ENCODE measurements at regions not wholly inside any gene's neighbourhood (a gene's known extent, or its start where the extent isn't known, plus 50 kb on each side); places are given as distances from the start of the nearest gene placed in this dataset.

DNA sequence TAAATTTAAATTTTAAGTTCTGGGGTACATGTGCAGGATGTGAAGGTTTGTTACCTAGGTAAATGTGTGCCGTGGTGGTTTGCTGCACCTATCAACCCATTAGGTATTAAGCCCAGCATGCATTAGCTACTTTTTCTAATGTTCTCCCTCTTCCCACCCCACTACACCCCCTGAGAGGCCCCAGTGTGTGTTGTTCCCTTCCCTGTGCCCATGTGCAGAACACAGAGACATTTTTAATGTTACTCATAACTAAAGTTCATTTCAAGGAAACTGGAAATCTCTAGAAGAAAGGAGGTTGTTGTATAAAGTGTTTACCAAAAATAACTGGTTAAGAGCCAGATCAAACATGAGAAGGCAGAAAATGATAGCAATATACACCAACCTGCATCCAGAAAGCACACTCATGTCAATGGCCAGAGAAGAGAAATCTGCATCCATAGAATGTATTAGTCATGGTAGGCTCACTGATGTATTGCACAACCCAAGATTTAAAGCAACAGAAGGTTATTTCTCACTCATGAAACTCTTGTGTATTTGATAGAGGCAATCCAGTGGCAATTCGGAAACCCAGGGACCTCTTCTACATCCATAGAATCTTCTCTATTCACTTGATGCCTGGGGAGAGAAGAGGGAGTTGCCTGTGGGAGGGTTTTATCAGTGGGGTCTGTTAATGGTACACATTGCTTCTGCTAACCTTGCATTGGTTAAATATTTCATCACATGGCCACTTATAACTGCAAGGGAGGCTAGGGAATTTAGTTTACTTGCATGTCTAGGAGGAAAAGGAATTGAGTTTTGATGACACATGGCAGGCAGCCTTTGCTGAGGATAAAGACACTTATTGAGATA, 321.9 kb upstream of the RASGRP1 start (continued):
- no peak for TF ChIP-seq REST (IDR thresholded peaks at IDR 0.05; ENCODE audit: low read depth, low read length)
- TF ChIP-seq, protein P1, sequence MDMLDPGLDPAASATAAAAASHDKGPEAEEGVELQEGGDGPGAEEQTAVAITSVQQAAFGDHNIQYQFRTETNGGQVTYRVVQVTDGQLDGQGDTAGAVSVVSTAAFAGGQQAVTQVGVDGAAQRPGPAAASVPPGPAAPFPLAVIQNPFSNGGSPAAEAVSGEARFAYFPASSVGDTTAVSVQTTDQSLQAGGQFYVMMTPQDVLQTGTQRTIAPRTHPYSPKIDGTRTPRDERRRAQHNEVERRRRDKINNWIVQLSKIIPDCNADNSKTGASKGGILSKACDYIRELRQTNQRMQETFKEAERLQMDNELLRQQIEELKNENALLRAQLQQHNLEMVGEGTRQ (IDR thresholded peaks at IDR 0.05; ENCODE audit: borderline replicate concordance, low read depth, low read length): no peak
- peak; percentile 59; the same call in 1 of the 2 replicates for TF ChIP-seq MAX (IDR thresholded peaks at IDR 0.05; ENCODE audit: low read depth)
- no peak for TF ChIP-seq EZH2phosphoT487 (IDR thresholded peaks at IDR 0.05; ENCODE audit: borderline replicate concordance, low read depth)
- peak; percentile 64 for TF ChIP-seq TCF12 (IDR thresholded peaks at IDR 0.05)
- no peak for TF ChIP-seq GABPA (IDR thresholded peaks at IDR 0.05; ENCODE audit: low read depth)
- TF ChIP-seq TAF1 (IDR thresholded peaks at IDR 0.05; ENCODE audit: borderline replicate concordance, low read depth, low read length): no peak
- no peak for TF ChIP-seq NRF1 (IDR thresholded peaks at IDR 0.05; ENCODE audit: low read depth, low read length)
- no peak for TF ChIP-seq RFX5 (IDR thresholded peaks at IDR 0.05; ENCODE audit: low read length)
- TF ChIP-seq EP300 (IDR thresholded peaks at IDR 0.05; ENCODE audit: borderline replicate concordance in 1 of 2, low read depth in 1 of 2, low read length in 1 of 2): peak in 1 of 2 experiments; percentile 63; a peak in 1 of 4 replicates
- TF ChIP-seq YY1 (IDR thresholded peaks at IDR 0.05; ENCODE audit: low read depth): peak; percentile 43; the same call in 1 of the 2 replicates
- peak; percentile 71; the same call in 1 of the 2 replicates for TF ChIP-seq FOSL2 (IDR thresholded peaks at IDR 0.05; ENCODE audit: borderline replicate concordance, low read depth)
- TF ChIP-seq CHD2 (IDR thresholded peaks at IDR 0.05; ENCODE audit: low read length, partially characterized antibody): no peak
- TF ChIP-seq, protein P2, sequence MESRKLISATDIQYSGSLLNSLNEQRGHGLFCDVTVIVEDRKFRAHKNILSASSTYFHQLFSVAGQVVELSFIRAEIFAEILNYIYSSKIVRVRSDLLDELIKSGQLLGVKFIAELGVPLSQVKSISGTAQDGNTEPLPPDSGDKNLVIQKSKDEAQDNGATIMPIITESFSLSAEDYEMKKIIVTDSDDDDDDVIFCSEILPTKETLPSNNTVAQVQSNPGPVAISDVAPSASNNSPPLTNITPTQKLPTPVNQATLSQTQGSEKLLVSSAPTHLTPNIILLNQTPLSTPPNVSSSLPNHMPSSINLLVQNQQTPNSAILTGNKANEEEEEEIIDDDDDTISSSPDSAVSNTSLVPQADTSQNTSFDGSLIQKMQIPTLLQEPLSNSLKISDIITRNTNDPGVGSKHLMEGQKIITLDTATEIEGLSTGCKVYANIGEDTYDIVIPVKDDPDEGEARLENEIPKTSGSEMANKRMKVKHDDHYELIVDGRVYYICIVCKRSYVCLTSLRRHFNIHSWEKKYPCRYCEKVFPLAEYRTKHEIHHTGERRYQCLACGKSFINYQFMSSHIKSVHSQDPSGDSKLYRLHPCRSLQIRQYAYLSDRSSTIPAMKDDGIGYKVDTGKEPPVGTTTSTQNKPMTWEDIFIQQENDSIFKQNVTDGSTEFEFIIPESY (IDR thresholded peaks at IDR 0.05; ENCODE audit: borderline replicate concordance, low read depth): no peak

Data from SK-N-SH (cell line).